G401 (cell line): ENCODE measurements at regions not wholly inside any gene's neighbourhood (a gene's known extent, or its start where the extent isn't known, plus 50 kb on each side); places are given as distances from the start of the nearest gene placed in this dataset.
"Not testable (repeated sequence)": the region's sequence is repeated elsewhere in the genome, so short reads cannot be mapped to it uniquely, and the experiment has no call there.

ENCODE experiments used
- DNase-seq: peaks from one replicate; pipeline ENCODE4 v3.0.0-alpha.2; 2015; ENCODE audit warnings: low spot score
- in situ Hi-C: cut with HindIII; loops from 2 replicates; pipeline ENCODE4 v1.10.0; 2016; ENCODE audit warnings: low sequenced_read_pairs, mixed read lengths

DNA sequence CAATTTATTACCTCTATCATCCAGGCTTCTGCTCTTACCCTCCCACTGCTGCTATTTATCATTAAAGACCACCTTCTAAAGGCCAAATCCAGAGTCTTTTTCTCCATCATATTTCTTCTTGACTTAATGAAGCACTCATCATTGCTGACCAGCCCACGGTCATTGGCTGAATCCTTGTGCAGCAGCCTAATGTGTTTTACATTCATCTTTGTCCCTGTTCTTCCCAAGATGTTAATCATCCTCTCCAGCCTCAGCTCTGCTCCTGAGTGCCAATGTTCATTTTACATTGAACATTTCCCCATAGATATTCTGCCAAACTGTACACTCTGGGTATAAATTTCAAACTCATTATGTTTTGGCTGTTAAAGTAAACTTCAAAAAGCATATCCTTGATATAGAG lies 373.6 kb downstream of the NUP35 start:
- in situ Hi-C loops, result no loop called here
- no peak for DNase-seq

DNA sequence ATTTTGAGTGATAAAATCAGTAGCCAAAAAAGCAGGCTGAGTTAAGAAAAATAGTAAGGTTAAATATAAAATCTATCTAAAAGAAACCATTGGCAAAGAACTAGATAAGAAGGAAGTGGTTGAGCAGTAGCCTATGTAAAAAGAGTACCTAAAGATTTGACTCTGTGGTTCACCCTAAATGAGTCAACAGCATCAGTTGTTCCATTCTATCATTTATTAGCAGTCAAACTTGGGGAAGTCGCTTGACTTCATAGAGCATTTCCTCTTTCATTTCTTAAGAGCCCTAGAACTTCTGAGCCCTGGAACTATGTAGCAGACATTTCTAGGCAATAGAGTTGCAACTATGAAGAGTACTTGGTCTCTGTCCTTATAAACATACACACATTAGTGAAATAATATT lies 381.7 kb downstream of the NUP35 start:
- DNase-seq, result no peak
- in situ Hi-C loops, result no loop called here

DNA sequence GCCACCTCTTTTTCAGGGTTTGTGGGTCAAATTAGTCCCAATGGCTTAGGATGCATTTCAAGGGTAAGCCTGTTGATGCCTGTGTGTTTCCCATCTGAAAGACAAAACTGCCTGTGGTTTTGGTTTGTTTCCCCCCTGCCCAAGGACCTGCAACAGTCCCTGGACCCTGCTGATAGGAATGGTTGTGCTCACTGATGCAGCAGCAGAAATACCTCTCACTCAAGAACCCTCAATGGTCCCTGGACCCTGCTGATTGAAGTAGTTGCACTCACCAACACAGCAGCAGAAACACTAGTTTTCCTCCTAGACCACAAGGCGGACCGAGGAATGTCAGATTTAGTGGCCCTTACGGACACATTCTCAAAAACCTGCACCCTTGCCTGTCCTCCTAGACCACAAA lies 386.9 kb downstream of the NUP35 start:
- in situ Hi-C loops, result no loop called here
- no peak for DNase-seq

DNA sequence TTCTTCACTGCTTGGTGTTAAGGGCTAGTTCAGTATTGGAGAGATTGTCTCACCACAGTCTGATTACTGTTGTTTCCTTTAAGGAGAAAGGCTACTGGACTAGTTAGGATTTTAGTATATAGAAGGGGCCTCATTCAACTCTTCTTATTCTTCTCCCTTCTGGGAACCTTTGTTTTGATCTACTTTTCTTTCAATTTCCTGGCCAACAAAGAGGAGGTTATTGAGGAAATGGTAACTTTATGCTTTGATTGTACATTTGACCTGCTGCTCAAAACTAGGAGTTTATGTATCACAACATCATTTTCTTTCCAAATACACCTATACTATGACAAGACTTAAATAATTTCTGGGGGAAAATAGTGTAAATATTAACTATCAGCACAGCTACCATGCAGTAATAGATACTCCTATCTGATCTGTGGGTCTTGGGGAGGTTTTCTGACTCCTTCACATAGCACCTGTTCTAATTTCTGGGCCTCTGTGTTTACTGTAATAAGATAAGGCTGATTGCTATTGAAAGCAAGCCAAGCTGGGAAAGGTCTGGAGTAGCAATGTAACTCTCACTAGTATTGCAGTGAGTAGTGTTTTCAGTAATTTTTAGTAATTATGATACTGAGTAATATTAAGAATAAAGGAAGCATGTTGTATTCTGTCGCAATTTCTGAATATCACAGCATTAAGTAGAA lies 395.3 kb downstream of the NUP35 start:
- DNase-seq, result no peak
- in situ Hi-C loops, result no loop called here

DNA sequence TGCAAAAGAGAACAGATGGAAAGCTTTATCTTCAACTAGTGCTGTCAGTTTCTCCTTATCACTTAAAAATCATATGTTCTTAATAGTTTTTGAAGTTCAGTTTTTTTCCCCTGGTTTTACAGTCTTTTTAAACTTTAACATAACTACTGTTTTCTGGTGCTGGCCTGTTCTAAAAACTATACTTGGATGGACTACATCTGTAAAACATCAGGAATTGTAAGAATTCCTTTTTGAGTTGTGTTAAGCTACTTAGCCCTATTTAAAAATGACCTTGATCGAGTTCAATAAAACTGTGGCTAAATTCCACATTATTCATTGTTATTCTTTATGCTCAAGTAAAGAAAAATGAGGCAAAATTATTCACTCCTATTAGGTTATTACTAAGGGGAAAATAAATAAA lies 397.7 kb downstream of the NUP35 start:
- in situ Hi-C loops, result no loop called here
- DNase-seq, result no peak

DNA sequence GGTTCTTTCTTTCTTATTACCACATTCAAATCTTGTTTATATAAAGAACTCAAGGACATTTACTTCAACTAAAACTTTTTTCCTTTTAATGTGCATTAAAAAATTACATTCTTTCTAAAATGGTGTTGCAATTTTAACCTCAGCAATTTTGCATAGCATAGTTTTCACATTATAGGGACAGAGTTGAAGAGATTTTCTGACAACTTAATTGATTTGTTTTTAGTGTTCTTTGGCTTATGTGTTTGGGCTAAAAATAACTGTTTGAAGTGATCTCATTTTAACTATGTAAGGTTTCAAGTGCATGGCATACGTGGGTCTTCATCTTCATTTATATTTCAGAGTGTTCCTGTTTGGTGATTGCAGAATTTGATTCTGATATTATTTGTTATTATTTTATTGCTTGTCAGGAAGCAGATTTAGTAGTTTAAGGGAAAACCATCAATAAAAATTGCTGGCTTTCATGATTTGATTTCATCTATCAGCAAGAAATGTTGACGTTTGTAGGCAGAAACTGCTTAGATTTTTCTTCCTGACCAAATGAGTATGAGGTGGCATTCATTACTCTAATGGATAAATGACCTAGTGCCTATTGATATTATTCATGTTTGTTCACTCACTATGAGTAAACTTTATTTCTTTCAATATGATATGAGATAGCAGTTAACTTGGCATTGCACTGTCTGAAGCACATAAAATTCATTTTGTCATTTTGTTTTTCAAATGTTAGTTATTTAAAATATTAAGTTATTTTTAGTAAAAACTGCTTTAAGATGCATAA lies 398.4 kb downstream of the NUP35 start:
- in situ Hi-C loops, result no loop called here
- no peak for DNase-seq

DNA sequence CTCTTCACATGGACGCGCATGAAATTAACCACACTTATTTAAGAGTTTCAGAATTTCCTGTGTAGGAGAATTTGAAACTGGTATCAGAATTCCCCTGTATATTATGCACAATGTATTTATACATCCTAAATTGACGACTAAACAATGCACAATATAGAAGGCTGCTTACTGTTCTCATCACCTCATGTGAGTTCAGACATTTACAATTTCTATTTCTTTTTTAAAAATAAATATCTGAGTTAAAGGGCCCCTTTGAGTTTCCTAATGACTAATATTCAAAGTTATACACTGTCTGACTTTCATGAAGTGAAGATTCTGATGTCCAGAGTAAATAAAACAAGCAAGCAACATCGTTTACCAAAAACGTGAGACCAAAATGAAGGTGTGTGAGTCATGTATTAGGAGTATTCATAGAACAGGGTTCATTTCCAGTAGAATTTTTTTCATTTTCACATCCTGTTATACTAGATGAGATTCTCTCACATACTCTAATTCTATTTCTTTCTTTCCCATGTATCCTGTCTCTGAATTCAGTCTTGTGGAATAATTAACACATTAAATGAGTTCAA lies 406.2 kb downstream of the NUP35 start:
- in situ Hi-C loops, result no loop called here
- no peak for DNase-seq

DNA sequence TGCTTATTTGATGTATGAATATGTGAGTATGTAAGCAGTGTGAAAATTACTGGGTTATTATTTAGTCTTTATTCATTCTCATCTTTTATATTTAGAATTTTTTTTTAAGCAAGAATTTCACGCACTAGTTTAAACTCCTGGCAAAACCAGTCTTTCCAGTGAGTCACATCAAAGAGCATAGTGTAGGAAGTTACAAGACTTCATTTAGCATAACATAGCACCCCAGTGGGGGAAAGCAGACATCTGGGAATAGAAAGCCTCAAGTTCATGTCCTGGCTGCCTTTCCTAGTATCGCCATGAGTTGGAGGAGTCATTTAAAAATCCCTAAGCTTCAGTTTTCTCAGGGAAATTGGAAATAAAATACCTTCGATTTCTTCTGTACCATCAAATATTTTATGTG lies 408.3 kb downstream of the NUP35 start:
- in situ Hi-C loops, result no loop called here
- no peak for DNase-seq

DNA sequence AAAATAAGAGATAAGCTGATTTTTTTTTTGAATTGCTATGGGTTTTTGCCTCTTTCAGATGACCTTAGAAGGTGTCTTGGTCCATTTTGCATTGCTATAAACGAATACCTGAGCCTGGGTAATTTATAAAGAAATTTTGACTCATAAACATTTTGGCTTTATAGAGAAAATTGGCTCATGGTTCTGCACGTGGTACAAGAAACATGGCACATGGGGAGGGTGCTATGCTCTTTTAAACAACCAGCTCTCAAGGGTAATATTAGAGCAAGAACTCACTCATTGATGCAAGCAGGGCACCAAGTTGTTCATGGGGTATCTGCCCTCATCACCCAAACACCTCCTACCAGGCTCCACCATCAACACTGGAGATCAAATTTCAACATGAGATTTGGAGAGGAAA lies 408.8 kb downstream of the NUP35 start:
- no peak for DNase-seq
- in situ Hi-C loops, result no loop called here

DNA sequence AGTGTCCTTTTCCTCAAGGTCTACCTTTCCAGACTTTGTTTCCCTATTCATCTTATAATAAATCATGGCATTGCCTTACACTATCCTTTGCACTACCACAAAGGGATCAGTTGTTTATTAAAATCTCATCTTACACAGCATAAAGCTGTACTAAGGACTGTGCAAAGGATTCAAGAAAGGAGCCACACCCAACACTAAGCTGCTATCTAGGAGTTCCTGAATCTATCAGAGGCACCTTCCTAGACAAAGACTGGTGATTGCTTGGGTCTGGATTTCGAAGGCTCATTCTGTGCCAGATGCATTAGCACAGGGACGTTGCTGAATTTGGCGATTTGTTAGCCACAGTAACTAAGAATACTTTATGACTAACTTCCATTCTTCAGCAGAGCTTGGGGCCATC lies 412.0 kb downstream of the NUP35 start:
- DNase-seq, result no peak
- in situ Hi-C loops, result no loop called here

DNA sequence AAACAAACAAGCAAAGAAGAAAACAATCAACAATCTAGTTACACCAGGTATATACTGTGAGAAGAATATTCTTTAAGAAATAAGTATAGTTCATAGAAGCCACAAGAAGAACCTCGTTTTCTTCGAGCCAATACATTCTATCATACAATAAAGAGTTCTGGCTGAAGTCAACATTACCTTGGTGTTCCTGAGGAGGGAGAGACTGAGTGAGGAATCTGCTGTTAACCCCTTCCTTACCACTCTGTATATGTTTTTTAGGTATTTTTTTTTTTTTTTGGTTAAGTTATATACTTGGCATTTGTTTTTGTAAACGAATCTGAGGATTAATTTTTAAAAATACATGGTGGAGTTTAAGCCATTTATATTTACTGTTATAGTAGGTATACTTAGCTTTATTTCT lies 412.5 kb downstream of the NUP35 start:
- in situ Hi-C loops, result no loop called here
- no peak for DNase-seq

DNA sequence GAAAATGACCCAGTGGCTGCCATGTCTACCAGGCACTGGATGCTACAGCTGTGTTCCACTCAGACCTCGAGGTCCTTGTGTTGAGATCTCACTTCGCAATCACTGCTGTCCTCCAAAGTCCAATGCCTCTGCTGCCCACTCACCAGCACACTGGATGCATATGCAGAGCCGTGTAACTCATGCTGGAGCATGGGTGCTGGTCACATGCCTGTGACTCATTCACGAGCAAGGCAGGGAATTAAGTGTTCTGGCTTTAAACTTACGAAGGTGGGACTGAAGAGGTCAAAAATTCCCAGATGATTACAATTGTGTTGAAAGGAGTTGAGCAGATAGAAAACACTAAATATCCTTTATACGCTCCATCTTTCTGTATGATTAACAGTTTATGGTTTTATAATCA lies 417.5 kb downstream of the NUP35 start:
- in situ Hi-C loops, result no loop called here
- no peak for DNase-seq

DNA sequence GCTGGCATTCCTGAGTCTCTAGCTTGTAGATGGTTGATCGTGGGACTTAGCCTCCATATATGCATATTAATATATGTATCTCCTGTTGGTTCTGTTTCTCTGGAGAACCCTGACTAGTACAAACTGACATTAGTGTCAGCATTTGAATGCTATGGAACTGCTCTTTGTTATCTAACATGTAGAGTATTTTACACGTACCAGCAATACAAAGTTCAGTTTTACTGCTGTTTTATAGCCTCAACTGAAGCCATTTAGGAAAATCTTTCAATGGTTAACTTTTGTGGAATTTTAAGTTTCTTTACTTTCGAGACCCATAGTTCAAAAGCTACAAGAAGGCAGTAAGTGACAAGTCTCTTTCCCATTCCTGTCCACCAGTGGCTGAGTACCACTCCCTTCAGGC lies 418.4 kb downstream of the NUP35 start:
- in situ Hi-C loops, result no loop called here
- no peak for DNase-seq

DNA sequence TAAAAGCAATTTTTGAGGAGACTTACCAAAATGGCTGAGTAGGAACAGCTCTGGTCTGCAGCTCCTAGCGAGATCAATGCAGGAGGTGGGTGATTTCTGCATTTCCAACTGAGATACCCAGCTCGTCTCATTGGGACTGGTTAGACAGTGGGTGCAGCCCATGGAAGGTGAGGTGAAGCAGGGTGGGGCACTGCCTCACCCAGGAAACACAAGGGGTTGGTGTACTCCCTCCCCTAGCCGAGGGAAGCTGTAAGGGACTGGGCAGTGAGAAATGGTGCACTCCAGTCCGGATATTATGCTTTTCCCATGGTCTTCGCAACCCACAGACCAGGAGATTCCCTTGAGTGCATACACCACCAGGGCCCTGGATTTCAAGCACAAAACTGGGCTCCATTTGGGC lies 419.0 kb downstream of the NUP35 start:
- in situ Hi-C loops, result no loop called here
- no peak for DNase-seq

DNA sequence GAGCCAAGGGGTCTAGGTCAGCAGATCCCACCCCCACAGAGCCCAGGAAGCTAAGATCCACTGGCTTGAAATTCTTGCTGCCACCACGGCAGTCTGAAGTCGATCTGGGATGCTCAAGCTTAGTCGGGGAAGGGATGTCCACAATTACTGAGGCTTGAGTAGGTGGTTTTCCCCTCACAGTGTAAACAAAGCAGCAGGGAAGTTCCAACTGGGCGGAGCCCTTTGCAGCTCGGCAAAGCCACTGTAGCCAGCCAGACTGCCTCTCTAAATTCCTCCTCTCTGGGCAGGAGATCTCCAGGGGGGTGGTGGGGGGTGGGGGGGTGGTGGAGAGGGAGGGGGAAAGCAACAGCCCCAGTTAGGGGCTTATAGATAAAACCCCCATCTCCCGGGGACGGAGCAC lies 419.5 kb downstream of the NUP35 start:
- in situ Hi-C loops, result no loop called here
- no peak for DNase-seq

DNA sequence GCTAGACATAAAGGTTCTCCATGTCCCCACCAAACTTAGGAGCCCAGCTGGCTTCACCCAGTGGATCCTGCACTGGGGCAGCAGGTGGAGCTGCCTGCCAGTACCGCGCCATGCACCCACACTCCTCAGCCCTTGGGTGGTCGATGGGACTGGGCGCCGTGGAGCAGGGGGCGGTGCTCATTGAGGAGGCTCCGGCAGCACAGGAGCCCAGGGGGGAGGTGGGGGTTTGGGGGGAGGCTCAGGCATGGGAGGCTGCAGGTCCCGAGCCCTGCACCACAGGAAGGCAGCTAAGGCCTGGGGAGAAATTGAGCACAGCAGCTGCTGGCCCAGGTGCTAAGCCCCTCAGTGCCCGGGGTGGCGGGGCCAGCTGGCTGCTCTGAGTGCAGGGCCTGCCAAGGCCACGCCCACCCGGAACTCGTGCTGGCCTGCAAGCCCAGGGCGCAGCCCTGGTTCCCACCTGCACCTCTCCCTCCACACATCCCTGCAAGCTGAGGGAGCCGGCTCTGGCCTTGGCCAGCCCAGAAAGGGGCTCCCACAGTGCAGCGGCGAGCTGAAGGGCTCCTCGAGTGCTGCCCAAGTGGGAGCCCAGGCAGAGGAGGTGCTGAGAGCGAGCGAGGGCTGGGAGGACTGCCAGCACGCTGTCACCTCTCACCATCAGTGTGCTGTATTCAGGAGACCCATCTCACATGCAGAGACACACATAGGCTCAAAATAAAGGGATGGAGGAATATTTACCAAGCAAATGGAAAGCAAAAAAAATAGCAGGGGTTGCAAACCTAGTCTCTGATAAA lies 422.5 kb downstream of the NUP35 start:
- DNase-seq, in situ Hi-C loops: not testable (repeated sequence)

DNA sequence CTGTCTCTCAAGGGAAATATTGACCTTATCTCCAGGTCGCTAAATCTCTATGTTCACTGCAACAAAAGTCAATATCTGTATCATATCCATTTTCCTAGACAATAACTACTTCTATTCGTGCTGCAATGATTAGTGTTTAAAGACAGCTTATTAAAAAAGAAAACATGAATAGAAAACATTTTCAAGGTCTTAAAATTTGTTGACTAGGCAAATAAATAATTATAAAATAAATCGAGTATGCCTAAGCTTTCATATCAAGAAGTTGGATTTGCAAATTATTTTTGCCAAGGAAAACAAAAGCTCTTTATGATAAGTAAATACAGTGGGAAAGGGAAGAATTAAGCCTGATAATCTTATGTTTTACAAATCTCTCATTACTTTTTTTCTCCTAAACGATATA lies 428.5 kb downstream of the NUP35 start:
- DNase-seq, result no peak
- in situ Hi-C loops, result no loop called here

DNA sequence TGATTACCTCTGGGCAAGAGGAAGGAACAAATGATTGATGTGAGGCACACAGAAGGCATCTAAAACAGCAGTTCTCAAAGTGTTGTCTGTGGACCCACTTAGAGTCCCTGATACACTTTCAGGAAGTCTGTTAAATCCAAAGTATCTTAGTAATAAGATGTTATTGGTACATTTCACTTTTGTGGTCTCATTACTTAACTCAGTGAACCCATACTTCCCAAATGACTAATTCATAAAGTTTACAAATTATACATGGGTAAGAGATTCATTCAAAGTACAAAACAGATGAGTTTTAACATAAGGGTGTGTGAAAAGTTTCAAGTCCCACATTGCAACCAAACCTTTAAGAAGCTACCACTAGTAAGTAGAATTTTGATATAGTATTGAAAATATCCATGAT lies 440.5 kb downstream of the NUP35 start:
- in situ Hi-C loops, result no loop called here
- no peak for DNase-seq

DNA sequence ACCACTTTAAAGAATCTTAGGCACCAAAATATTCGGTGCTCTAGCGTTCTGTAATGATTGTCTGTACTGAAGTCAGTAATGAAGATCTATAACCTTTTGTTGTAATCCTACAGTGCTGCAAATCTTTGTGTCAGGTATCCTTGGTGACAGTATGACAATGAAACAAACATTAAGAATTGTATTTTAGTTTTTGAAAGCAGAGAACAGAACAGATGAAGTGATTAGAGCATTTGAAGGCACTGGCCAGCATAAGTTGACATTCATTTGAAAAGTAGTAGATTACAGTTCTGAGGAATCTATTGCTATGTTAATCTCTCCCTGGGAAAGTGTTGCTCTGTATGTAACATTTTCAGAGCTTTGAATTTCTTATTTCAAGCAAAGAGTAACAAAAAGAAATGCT lies 451.2 kb downstream of the NUP35 start:
- no peak for DNase-seq
- in situ Hi-C loops, result no loop called here

DNA sequence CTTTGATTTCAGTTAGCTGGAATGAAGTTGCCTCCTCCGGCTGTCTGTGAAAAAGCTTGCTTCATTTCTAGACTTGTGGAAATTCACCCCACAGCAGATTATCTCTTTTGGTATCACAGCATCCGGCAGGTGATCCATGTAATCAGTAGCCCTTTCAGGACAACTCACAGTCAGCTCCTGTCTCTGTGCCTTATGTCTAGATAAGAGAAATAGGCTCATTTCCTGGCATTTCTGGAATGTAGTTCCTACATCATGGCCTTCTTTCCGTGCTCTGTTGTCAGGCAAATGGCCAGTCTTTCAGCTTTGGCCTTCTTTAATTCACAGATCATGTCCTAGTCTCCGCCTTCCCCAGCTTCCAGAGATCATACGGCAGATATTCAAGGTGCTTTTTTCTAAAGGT lies 455.4 kb downstream of the NUP35 start:
- in situ Hi-C loops, result no loop called here
- DNase-seq, result no peak
